ENCODE measurements at regions not wholly inside any gene's neighbourhood (a gene's known extent, or its start where the extent isn't known, plus 50 kb on each side); places are given as distances from the start of the nearest gene placed in this dataset.

DNA sequence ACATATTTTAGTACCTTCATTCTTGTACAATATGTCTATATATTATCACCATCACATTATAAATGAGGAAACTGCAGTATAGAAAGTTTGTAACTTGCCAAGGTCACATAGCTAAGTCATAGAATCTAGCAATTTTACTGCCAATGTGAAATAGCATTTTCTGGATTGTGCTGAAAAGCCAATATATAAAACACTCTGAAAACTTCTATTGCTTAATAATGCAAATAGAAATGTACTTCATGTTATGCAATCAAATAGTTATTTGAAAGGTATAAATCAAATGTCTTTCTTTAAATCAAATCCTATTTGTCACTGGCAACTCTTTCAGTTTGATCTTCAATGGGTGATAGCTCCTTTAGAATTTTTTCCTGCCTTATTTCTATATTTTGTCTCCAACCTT is 129.5 kb downstream of the TMEM26 start:
- H3K4me3 ChIP-seq: no peak overlapping the region
- no peaks in the 10 kb centered on the region for H3K9me3 ChIP-seq
- no peaks in the 10 kb centered on the region for H3K4me1 ChIP-seq
- H3K27me3 ChIP-seq: no peaks in the 10 kb centered on the region
- TF ChIP-seq EP300 (IDR thresholded peaks at IDR 0.05): no peak
- no peak for TF ChIP-seq CTCF (IDR thresholded peaks at IDR 0.05)
- TF ChIP-seq POLR2AphosphoS5 (IDR thresholded peaks at IDR 0.05): no peak
- TF ChIP-seq POLR2A (IDR thresholded peaks at IDR 0.05): no peak
- H3K27ac ChIP-seq: no peak overlapping the region
- no peaks in the 10 kb centered on the region for H3K36me3 ChIP-seq
- DNase-seq (ENCODE audit: low spot score in 2 of 2): no peak

DNA sequence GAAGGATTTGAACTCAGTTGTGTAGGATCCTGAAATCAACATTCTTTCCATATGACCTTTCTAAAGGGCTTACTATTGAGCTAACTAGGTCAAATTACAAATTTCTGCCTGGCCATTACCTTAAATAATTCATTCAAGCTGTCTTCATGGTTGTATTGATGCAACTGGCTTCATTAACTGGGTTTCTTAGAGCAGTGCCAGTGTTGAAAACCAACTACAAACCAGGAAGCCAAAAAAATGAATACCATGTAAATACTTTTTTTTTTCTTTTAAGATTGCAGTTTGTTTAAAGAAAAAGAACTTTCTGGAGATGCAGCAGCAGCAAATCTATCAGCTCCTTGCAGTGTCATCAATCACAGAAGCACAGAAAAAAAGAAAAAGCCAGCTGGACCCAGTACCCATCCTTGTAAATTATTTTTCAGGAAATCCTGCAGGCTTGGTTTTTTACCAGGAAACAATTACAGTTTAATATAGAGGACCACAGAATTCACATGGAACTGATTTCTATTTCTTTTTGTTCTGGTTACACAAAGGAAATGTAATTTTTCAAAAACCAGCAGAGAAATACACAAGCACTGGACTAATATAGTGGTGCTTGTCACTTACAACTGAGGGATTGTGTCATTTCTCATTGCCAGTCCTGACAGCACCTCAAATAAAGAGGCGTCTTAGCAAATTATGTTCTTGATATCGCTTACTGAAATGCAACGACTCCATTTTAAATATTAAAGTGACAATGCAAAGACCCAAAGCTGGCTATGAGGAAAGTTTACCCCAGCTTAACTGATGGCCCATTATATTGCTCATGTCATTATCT is 131.9 kb downstream of the TMEM26 start:
- H3K27ac ChIP-seq: no peak overlapping the region
- WGBS: 72% methylated on average over 3 of the region's 3 CpGs
- no peaks in the 10 kb centered on the region for H3K9me3 ChIP-seq
- no peaks in the 10 kb centered on the region for H3K4me1 ChIP-seq
- H3K36me3 ChIP-seq: no peaks in the 10 kb centered on the region
- no peaks in the 10 kb centered on the region for H3K27me3 ChIP-seq
- TF ChIP-seq POLR2AphosphoS5 (IDR thresholded peaks at IDR 0.05) (no peak), POLR2A (IDR thresholded peaks at IDR 0.05) (no peak), CTCF (IDR thresholded peaks at IDR 0.05) (no peak), EP300 (IDR thresholded peaks at IDR 0.05) (no peak)
- no peak for DNase-seq (ENCODE audit: low spot score in 2 of 2)
- no peak overlapping the region for H3K4me3 ChIP-seq

GRCh38 chr10:61320257-61320587 is 133.0 kb downstream of the TMEM26 start:
- no peak overlapping the region for H3K4me3 ChIP-seq
- no peaks in the 10 kb centered on the region for H3K36me3 ChIP-seq
- no peak for DNase-seq (ENCODE audit: low spot score in 2 of 2)
- H3K4me1 ChIP-seq: no peaks in the 10 kb centered on the region
- no peaks in the 10 kb centered on the region for H3K9me3 ChIP-seq
- H3K27me3 ChIP-seq: no peaks in the 10 kb centered on the region
- TF ChIP-seq POLR2AphosphoS5 (IDR thresholded peaks at IDR 0.05) (no peak), POLR2A (IDR thresholded peaks at IDR 0.05) (no peak), EP300 (IDR thresholded peaks at IDR 0.05) (no peak), CTCF (IDR thresholded peaks at IDR 0.05) (no peak)
- WGBS: 95% methylated on average over 5 of the region's 5 CpGs
- no peak overlapping the region for H3K27ac ChIP-seq

- Histone ChIP-seq H3K27ac (no peak overlapping the region), H3K9me3 (no peaks in the 10 kb centered on the region), H3K4me1 (no peaks in the 10 kb centered on the region), H3K4me3 (no peak overlapping the region), H3K27me3 (no peaks in the 10 kb centered on the region), H3K36me3 (no peaks in the 10 kb centered on the region)
- WGBS: 71% methylated on average over 5 of the region's 5 CpGs
- no peak for DNase-seq (ENCODE audit: low spot score in 2 of 2)
- TF ChIP-seq POLR2AphosphoS5 (IDR thresholded peaks at IDR 0.05) (no peak), CTCF (IDR thresholded peaks at IDR 0.05) (no peak), POLR2A (IDR thresholded peaks at IDR 0.05) (no peak), EP300 (IDR thresholded peaks at IDR 0.05) (no peak)
Measured at GRCh38 chr10:61319386-61320256, 133.6 kb downstream of the TMEM26 start.

- no peak overlapping the region for H3K4me3 ChIP-seq
- H3K4me1 ChIP-seq: no peaks in the 10 kb centered on the region
- H3K36me3 ChIP-seq: no peaks in the 10 kb centered on the region
- no peak overlapping the region for H3K27ac ChIP-seq
- TF ChIP-seq POLR2AphosphoS5 (IDR thresholded peaks at IDR 0.05) (no peak), EP300 (IDR thresholded peaks at IDR 0.05) (no peak), POLR2A (IDR thresholded peaks at IDR 0.05) (no peak)
- no peak for DNase-seq (ENCODE audit: low spot score in 2 of 2)
- no peaks in the 10 kb centered on the region for H3K27me3 ChIP-seq
- H3K9me3 ChIP-seq: no peaks in the 10 kb centered on the region
Measured at GRCh38 chr10:61318429-61318828, 134.8 kb downstream of the TMEM26 start.

Data from suprapubic skin (tissue), 4 donors.